Skeletal muscle tissue (tissue), 3 donors: ENCODE measurements at regions not wholly inside any gene's neighbourhood (a gene's known extent, or its start where the extent isn't known, plus 50 kb on each side); places are given as distances from the start of the nearest gene placed in this dataset.

Source experiments
- H3K27ac ChIP-seq: one replicate; pipeline ENCODE4 v1.7.0; 2013; ENCODE audit warnings: mild to moderate bottlenecking, low read depth, low read length, inconsistent platforms
- H3K27me3 ChIP-seq, 3 donors: one replicate each; pipeline ENCODE4 v1.7.0; 2013; ENCODE audit warnings: low read length in 3 of 3; ENCODE audit not compliant: control insufficient read depth in 3 of 3, insufficient read depth in 3 of 3
- H3K36me3 ChIP-seq, 3 donors: one replicate each; pipeline ENCODE4 v1.7.0; 2013; ENCODE audit warnings: low read length in 3 of 3; ENCODE audit not compliant: control insufficient read depth in 3 of 3, insufficient read depth in 3 of 3
- H3K4me1 ChIP-seq, 3 donors: one replicate each; pipeline ENCODE4 v1.7.0; 2013; ENCODE audit warnings: low read length in 3 of 3, mild to moderate bottlenecking in 3 of 3; ENCODE audit not compliant: control insufficient read depth in 3 of 3, insufficient read depth in 3 of 3
- H3K4me3 ChIP-seq, 3 donors: one replicate each; pipeline ENCODE4 v1.7.0; 2013; ENCODE audit warnings: low read length in 3 of 3
- H3K9ac ChIP-seq, 3 donors: one replicate each; pipeline ENCODE4 v1.7.0; 2013; ENCODE audit warnings: low read length in 3 of 3, mild to moderate bottlenecking in 3 of 3, moderate library complexity in 2 of 3, low read depth in 1 of 3
- H3K9me3 ChIP-seq, 3 donors: one replicate each; pipeline ENCODE4 v1.7.0; 2013; ENCODE audit warnings: low read length in 3 of 3; ENCODE audit not compliant: control insufficient read depth in 3 of 3
- donor health status: Osteomylitis.

- no peaks in the 10 kb centered on the region for H3K4me1 ChIP-seq
- H3K4me3 ChIP-seq = no peak overlapping the region
- no peak overlapping the region for H3K9ac ChIP-seq
- H3K36me3 ChIP-seq = no peaks in the 10 kb centered on the region
- H3K27ac ChIP-seq = no peak overlapping the region
- H3K9me3 ChIP-seq = no peaks in the 10 kb centered on the region
- no peaks in the 10 kb centered on the region for H3K27me3 ChIP-seq
Observed at GRCh38 chr5:109958082-109958481, 268.4 kb downstream of the MAN2A1 start.

GRCh38 chr5:109959652-109960051 is 269.9 kb downstream of the MAN2A1 start:
- Histone ChIP-seq H3K9me3 (no peaks in the 10 kb centered on the region), H3K27me3 (no peaks in the 10 kb centered on the region)

GRCh38 chr5:109961751-109962150 is 272.0 kb downstream of the MAN2A1 start:
- no peaks in the 10 kb centered on the region for H3K36me3 ChIP-seq
- H3K9me3 ChIP-seq = no peaks in the 10 kb centered on the region
- no peak overlapping the region for H3K27ac ChIP-seq

More at GRCh38 chr5:109959652-109960051, 269.9 kb downstream of the MAN2A1 start:
- Histone ChIP-seq H3K4me3 (no peak overlapping the region), H3K27ac (no peak overlapping the region), H3K9ac (no peak overlapping the region), H3K4me1 (no peaks in the 10 kb centered on the region), H3K36me3 (no peaks in the 10 kb centered on the region)

GRCh38 chr5:109962882-109963603 is 273.3 kb downstream of the MAN2A1 start:
- H3K4me1 ChIP-seq = no peaks in the 10 kb centered on the region
- H3K9me3 ChIP-seq = no peaks in the 10 kb centered on the region
- H3K36me3 ChIP-seq = no peaks in the 10 kb centered on the region
- no peak overlapping the region for H3K27ac ChIP-seq
- H3K4me3 ChIP-seq = no peak overlapping the region
- H3K9ac ChIP-seq = no peak overlapping the region
- no peaks in the 10 kb centered on the region for H3K27me3 ChIP-seq

More at GRCh38 chr5:109961751-109962150, 272.0 kb downstream of the MAN2A1 start:
- no peak overlapping the region for H3K9ac ChIP-seq
- H3K27me3 ChIP-seq = no peaks in the 10 kb centered on the region
- no peak overlapping the region for H3K4me3 ChIP-seq
- no peaks in the 10 kb centered on the region for H3K4me1 ChIP-seq

GRCh38 chr5:109964136-109964535 is 274.4 kb downstream of the MAN2A1 start:
- H3K4me3 ChIP-seq = no peak overlapping the region
- H3K9ac ChIP-seq = no peak overlapping the region
- no peaks in the 10 kb centered on the region for H3K27me3 ChIP-seq
- H3K9me3 ChIP-seq = no peaks in the 10 kb centered on the region
- no peaks in the 10 kb centered on the region for H3K36me3 ChIP-seq
- H3K27ac ChIP-seq = no peak overlapping the region
- H3K4me1 ChIP-seq = no peaks in the 10 kb centered on the region

GRCh38 chr5:109965634-109966033 is 275.9 kb downstream of the MAN2A1 start:
- Histone ChIP-seq H3K4me3 (no peak overlapping the region), H3K27ac (no peak overlapping the region), H3K4me1 (no peaks in the 10 kb centered on the region), H3K9me3 (no peaks in the 10 kb centered on the region), H3K9ac (no peak overlapping the region), H3K27me3 (no peaks in the 10 kb centered on the region), H3K36me3 (no peaks in the 10 kb centered on the region)

GRCh38 chr5:109971968-109972367 is 282.2 kb downstream of the MAN2A1 start:
- Histone ChIP-seq H3K27me3 (no peaks in the 10 kb centered on the region), H3K36me3 (no peaks in the 10 kb centered on the region), H3K9me3 (no peaks in the 10 kb centered on the region), H3K9ac (no peak overlapping the region), H3K4me1 (no peaks in the 10 kb centered on the region), H3K4me3 (no peak overlapping the region), H3K27ac (no peak overlapping the region)

GRCh38 chr5:109981979-109982378 is 292.3 kb downstream of the MAN2A1 start:
- Histone ChIP-seq H3K4me3 (no peak overlapping the region), H3K9me3 (no peaks in the 10 kb centered on the region), H3K9ac (no peak overlapping the region), H3K27me3 (no peaks in the 10 kb centered on the region), H3K36me3 (no peaks in the 10 kb centered on the region), H3K27ac (no peak overlapping the region), H3K4me1 (no peaks in the 10 kb centered on the region)

- Histone ChIP-seq H3K27ac (no peak overlapping the region), H3K4me1 (peaks cover 0 to 6% (median 0%) of the 10 kb centered on the region in 3 donors), H3K36me3 (no peaks in the 10 kb centered on the region), H3K9ac (no peak overlapping the region), H3K27me3 (no peaks in the 10 kb centered on the region), H3K4me3 (no peak overlapping the region), H3K9me3 (no peaks in the 10 kb centered on the region)
Observed at GRCh38 chr5:109982966-109983534, 293.3 kb downstream of the MAN2A1 start.

GRCh38 chr5:109986726-109987125 is 297.0 kb downstream of the MAN2A1 start:
- Histone ChIP-seq H3K9me3 (no peaks in the 10 kb centered on the region), H3K27ac (no peak overlapping the region), H3K4me3 (no peak overlapping the region), H3K36me3 (no peaks in the 10 kb centered on the region), H3K27me3 (no peaks in the 10 kb centered on the region), H3K4me1 (peaks cover 0 to 9% (median 0%) of the 10 kb centered on the region in 3 donors), H3K9ac (no peak overlapping the region)
